B cell (primary cell): ENCODE measurements at regions not wholly inside any gene's neighbourhood (a gene's known extent, or its start where the extent isn't known, plus 50 kb on each side); places are given as distances from the start of the nearest gene placed in this dataset.

Experiments
- ATAC-seq: fragments of 200-7000 bp; cut with Tn5 transposase; one replicate; pipeline ENCODE4 v1.10.0; 2021; ENCODE audit warnings: low read depth, mild to moderate bottlenecking, moderate number of reproducible peaks, moderate library complexity
- CTCF ChIA-PET: fragments of 350-600 bp; sonication (Branson Sonifier 250); formaldehyde crosslinking; loops from one replicate; lab custom pipeline; 2021; ENCODE audit warnings: antibody characterized with exemption, inconsistent platforms; lab: Charles Lee
- POLR2A ChIA-PET: fragments of 350-600 bp; sonication (Branson Sonifier 250); formaldehyde crosslinking; loops from one replicate; lab custom pipeline; 2021; ENCODE audit warnings: antibody characterized with exemption; lab: Charles Lee
- DNase-seq: peaks from one replicate; pipeline ENCODE4 v3.0.0; 2013
- H2AFZ ChIP-seq: 2 replicates; pipeline ENCODE4 v1.6.1; 2012; ENCODE audit warnings: mild to moderate bottlenecking, low read depth, low read length; ENCODE audit not compliant: insufficient read depth, poor library complexity, severe bottlenecking
- H3K27ac ChIP-seq, 2 donors: 1 replicate in 1 of 2; 2 replicates in 1 of 2; pipeline ENCODE4 v1.5.1; 2012 to 2013; ENCODE audit warnings: low read length in 2 of 2, mild to moderate bottlenecking in 2 of 2, moderate library complexity in 1 of 2
- H3K27me3 ChIP-seq, 4 experiments: fragments of 200-600 bp in 1 of 4; sonication (generic) in 1 of 4; replicated peaks in 1 of 4; 1 replicate in 2 of 4; 2 replicates in 2 of 4; pipeline versions ENCODE4 v1.6.1 to v1.7.0; 2013 to 2016; ENCODE audit warnings: low read length in 3 of 4, mild to moderate bottlenecking in 2 of 4, mixed read lengths in 1 of 4, moderate library complexity in 1 of 4; ENCODE audit not compliant: insufficient read depth in 4 of 4, control insufficient read depth in 3 of 4; ENCODE audit errors: control extremely low read depth in 1 of 4
- H3K36me3 ChIP-seq, 2 experiments: replicated peaks in 1 of 2; 1 replicate in 1 of 2; 2 replicates in 1 of 2; pipeline versions ENCODE4 v1.6.1 to v1.7.1; 2013; ENCODE audit warnings: low read length in 1 of 2; ENCODE audit not compliant: insufficient read depth in 2 of 2, control insufficient read depth in 1 of 2; ENCODE audit errors: control extremely low read depth in 1 of 2, extremely low read depth in 1 of 2
- H3K4me1 ChIP-seq, 2 donors: fragments of 200-600 bp in 1 of 2; sonication (generic) in 1 of 2; 1 replicate in 1 of 2; 2 replicates in 1 of 2; pipeline versions ENCODE4 v1.5.1 to v1.6.1; 2013 to 2017; ENCODE audit warnings: low read length in 2 of 2; ENCODE audit not compliant: control insufficient read depth in 2 of 2, insufficient read depth in 2 of 2
- H3K4me2 ChIP-seq: replicated peaks from 2 replicates; pipeline ENCODE3; 2012; ENCODE audit warnings: mild to moderate bottlenecking, low read depth, low read length; ENCODE audit not compliant: poor library complexity, severe bottlenecking
- H3K4me3 ChIP-seq, 5 experiments: fragments of 200-600 bp in 1 of 5; sonication (generic) in 1 of 5; 1 replicate in 3 of 5; 2 replicates in 2 of 5; pipeline versions ENCODE4 v1.5.1 to v1.7.0; 2011 to 2016; ENCODE audit warnings: low read length in 4 of 5, mild to moderate bottlenecking in 4 of 5, low read depth in 2 of 5, control low read depth in 1 of 5, moderate library complexity in 1 of 5; ENCODE audit not compliant: insufficient read depth in 1 of 5; ENCODE audit errors: control extremely low read depth in 1 of 5, extremely low read depth in 1 of 5
- H3K79me2 ChIP-seq: fragments of 200-600 bp; sonication (generic); one replicate; pipeline ENCODE4 v1.6.0; 2016; ENCODE audit warnings: low read length; ENCODE audit not compliant: control insufficient read depth, insufficient read depth
- H3K9ac ChIP-seq: fragments of 200-600 bp; sonication (generic); 2 replicates; pipeline ENCODE4 v1.6.1; 2017; ENCODE audit warnings: mild to moderate bottlenecking, low read length, moderate library complexity
- H3K9me3 ChIP-seq, 3 donors: one replicate each; pipeline versions ENCODE4 v1.6.1 to v1.7.1; 2013; ENCODE audit warnings: low read length in 2 of 3; ENCODE audit not compliant: control insufficient read depth in 2 of 3, insufficient read depth in 1 of 3; ENCODE audit errors: control extremely low read depth in 1 of 3
- H4K20me1 ChIP-seq: 2 replicates; pipeline ENCODE4 v1.6.0; 2012; ENCODE audit warnings: mild to moderate bottlenecking, low read length; ENCODE audit not compliant: insufficient read depth, control insufficient read depth, poor library complexity, severe bottlenecking
- H3K27ac Mint-ChIP-seq: one replicate; pipeline ENCODE4 v1.8.0; 2021; ENCODE audit warnings: mixed read lengths
- H3K27me3 Mint-ChIP-seq: one replicate; pipeline ENCODE4 v1.8.0; 2021; ENCODE audit warnings: mixed read lengths
- H3K4me1 Mint-ChIP-seq: one replicate; pipeline ENCODE4 v1.8.0; 2021; ENCODE audit warnings: mixed read lengths
- H3K4me3 Mint-ChIP-seq: one replicate; pipeline ENCODE4 v1.8.0; 2021; ENCODE audit warnings: mixed read lengths
- H3K9me3 Mint-ChIP-seq: one replicate; pipeline ENCODE4 v1.8.0; 2022; ENCODE audit warnings: mixed read lengths; ENCODE audit not compliant: insufficient read depth
- CTCF ChIP-seq: fragments of 200-600 bp; IDR thresholded peaks from one replicate; pipeline ENCODE4 v1.8.0; 2022; ENCODE audit warnings: antibody characterized with exemption, mild to moderate bottlenecking
- EZH2 ChIP-seq: IDR thresholded peaks from 2 replicates; pipeline ENCODE4 v1.6.1; 2012; ENCODE audit warnings: borderline replicate concordance, low read depth, mild to moderate bottlenecking, moderate library complexity, low read length; ENCODE audit not compliant: insufficient read depth, poor library complexity, severe bottlenecking
- WGBS: methylation state at CpG from one replicate; pipeline ENCODE4 v1.1.5; 2013; ENCODE audit warnings: missing lambda C conversion rate; ENCODE audit not compliant: insufficient coverage; 5-methylcytosine and 5-hydroxymethylcytosine counted together
- intact Hi-C: fragments of 100-400 bp; cut with micrococcal nuclease; formaldehyde crosslinking; loops from one replicate; pipeline ENCODE4 v1.10.0; 2022

DNA sequence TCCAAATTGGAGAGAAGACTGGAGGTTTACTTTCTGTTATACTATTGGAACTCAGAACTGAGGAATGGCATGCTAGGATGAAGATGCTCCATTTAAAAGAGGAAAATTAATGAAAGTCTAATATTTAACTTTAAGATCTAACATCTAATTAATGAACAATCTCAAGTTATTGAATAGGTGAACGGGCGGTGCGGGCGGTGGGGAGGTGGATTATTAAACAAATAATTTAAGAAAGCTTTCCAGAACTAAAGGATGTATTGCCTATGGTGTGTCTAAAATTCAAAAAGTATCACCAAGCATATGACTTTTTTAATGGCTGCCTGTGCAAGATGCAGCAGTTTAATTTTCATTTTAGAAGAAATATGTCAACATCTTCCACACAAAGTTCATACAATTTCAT lies 1747.1 kb upstream of the SEL1L start:
- Mint-ChIP-seq H3K9me3 (peaks cover 8% of the 10 kb centered on the region), H3K4me3 (no peak overlapping the region), H3K27ac (no peak overlapping the region), H3K4me1 (no peaks in the 10 kb centered on the region), H3K27me3 (no peaks in the 10 kb centered on the region)
- H3K27me3 ChIP-seq: no peaks in the 10 kb centered on the region
- DNase-seq (no peak), ATAC-seq (no peak)
- intact Hi-C loops: no loop called here
- H3K27ac ChIP-seq: no peak overlapping the region
- WGBS: no CpG with 5 or more reads among the region's 4 CpGs
- no peaks in the 10 kb centered on the region for H3K79me2 ChIP-seq
- no peak overlapping the region for H3K4me3 ChIP-seq
- CTCF ChIA-PET: no interaction called here
- H2AFZ ChIP-seq: no peak overlapping the region
- TF ChIP-seq EZH2 (no peak), CTCF (no peak)
- H3K9ac ChIP-seq: no peak overlapping the region
- H3K9me3 ChIP-seq: no peaks in the 10 kb centered on the region
- H3K4me2 ChIP-seq: no peak overlapping the region
- POLR2A ChIA-PET: no interaction called here
- H3K4me1 ChIP-seq: no peaks in the 10 kb centered on the region
- no peaks in the 10 kb centered on the region for H3K36me3 ChIP-seq
- H4K20me1 ChIP-seq: no peaks in the 10 kb centered on the region

- DNase-seq (no peak), ATAC-seq (no peak)
- no peaks in the 10 kb centered on the region for H3K4me1 ChIP-seq
- ChIA-PET CTCF (no interaction called here), POLR2A (no interaction called here)
- Mint-ChIP-seq H3K27me3 (no peaks in the 10 kb centered on the region), H3K9me3 (peaks cover 9% of the 10 kb centered on the region), H3K4me3 (no peak overlapping the region), H3K4me1 (no peaks in the 10 kb centered on the region), H3K27ac (no peak overlapping the region)
- no peak overlapping the region for H3K27ac ChIP-seq
- H3K9ac ChIP-seq: no peak overlapping the region
- no peaks in the 10 kb centered on the region for H3K27me3 ChIP-seq
- H3K9me3 ChIP-seq: no peaks in the 10 kb centered on the region
- TF ChIP-seq CTCF (no peak), EZH2 (no peak)
- intact Hi-C loops: no loop called here
- H3K4me3 ChIP-seq: no peak overlapping the region
- H4K20me1 ChIP-seq: no peaks in the 10 kb centered on the region
- H3K79me2 ChIP-seq: no peaks in the 10 kb centered on the region
- no peak overlapping the region for H2AFZ ChIP-seq
- H3K36me3 ChIP-seq: no peaks in the 10 kb centered on the region
- no peak overlapping the region for H3K4me2 ChIP-seq
Observed at GRCh38 chr14:83282706-83283105, 1749.1 kb upstream of the SEL1L start.
